Embryonic facial prominence (tissue), 1 donor: ENCODE measurements at regions not wholly inside any gene's neighbourhood (a gene's known extent, or its start where the extent isn't known, plus 50 kb on each side); places are given as distances from the start of the nearest gene placed in this dataset.
"Not testable (repeated sequence)": the region's sequence is repeated elsewhere in the genome, so short reads cannot be mapped to it uniquely, and the experiment has no call there.

Experiments
- DNase-seq: peaks from one replicate; pipeline ENCODE4 v3.0.0-alpha.2; 2016; ENCODE audit errors: extremely low spot score

GRCh38 chr11:81769906-81770305 is 963.8 kb downstream of the FAM181B start:
- DNase-seq = not testable (repeated sequence)

- no peak for DNase-seq
These were observed 976.6 kb downstream of the FAM181B start for GRCh38 chr11:81756864-81757595.

- DNase-seq = no peak
These were observed 984.4 kb downstream of the FAM181B start for GRCh38 chr11:81749245-81749644.

DNA sequence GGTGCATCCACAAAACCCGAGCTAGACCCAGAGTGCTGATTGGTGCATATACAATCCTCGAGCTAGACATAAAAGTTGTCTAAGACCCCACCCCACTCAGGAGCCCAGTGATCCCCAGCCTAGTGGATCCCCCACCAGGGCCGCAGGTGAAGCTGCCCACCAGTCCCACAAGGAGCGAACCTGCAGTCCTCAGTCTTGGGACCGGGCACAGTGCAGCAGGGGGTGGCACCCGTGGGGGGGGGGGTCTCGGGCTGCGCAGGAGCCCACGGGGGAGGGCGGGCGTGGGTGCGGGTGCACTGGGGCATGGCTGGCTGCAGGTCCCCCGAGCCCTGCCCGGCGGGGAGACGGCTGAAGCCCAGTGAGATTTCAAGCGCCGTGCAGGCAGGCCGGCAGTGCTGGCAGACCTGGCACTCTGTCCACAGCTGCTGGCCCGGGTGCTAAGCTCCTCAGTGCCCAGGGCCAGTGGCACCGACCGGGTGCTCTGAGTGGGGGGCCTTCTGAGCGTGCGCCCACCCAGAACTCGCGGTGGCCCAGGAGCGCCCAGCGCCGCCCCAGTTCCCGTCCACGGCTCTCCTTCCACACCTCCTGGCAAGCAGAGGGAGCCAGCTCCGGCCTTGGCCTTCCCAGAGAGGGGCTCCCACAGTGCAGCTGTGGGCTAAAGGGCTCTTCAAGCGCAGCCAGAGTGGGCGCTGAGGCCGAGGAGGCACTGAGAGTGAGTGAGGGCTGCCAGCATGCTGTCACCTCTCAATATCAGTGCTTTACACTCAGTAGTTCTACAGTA is 989.1 kb downstream of the FAM181B start:
- DNase-seq = no peak

DNA sequence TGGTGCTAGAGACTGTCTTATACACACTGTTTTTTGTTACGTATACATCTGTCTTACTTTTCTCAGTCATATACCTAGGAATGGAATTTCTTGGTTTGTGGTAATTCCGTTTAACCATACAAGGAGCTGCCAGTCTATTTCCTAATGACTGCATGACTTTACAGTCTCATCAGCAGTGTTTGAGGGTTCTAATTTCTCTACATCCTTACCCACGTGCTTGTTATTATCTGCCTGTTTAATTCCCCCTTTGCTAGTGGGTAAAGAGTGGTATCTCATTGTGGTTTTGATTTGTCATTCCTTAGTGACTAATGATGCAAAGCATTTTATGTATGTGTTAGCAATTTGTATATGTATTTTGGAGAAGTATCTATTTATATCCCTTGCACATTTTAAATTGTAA is 1008.0 kb downstream of the FAM181B start:
- no peak for DNase-seq

GRCh38 chr11:81717695-81718094 is 1016.0 kb downstream of the FAM181B start:
- no peak for DNase-seq

- DNase-seq = no peak
These were observed 1025.8 kb downstream of the FAM181B start for GRCh38 chr11:81707881-81708280.

DNA sequence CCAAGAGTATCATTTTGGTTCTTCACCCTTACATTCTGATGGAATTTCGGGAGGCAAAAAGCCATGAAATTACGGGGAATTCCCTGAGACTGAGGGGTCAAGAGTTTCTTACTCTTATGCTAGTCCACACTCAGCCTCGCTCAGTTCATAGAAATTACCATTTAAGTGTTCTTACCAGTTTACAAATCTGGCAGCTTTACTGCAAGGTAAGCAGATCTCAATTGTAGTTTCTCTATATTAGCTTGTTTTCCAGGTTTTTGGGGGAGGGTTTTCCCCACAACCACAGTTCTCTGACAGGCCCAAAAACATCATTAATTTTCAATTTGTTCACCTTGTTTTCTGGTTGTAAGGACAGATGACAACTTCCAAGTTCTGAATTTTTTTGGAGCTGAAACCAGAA is 1028.4 kb downstream of the FAM181B start:
- no peak for DNase-seq

DNA sequence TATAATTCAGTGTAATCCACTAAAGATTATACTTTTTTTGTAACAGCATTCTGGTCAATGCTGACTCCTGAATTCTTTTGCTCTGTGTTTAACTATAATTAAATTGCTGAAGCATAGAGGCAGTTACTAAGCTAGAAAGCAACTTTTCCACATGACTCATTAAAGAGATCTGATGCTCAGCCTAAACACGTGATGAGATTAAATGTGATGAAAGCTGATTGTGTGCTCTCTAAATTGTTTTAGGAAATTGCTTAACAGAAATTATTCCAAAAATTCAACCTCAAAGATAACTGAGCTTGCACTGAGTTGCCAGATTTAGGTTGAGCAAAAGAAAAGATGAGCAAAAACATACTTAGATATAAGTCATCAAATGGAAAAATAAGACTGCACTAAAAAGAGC is 1033.6 kb downstream of the FAM181B start:
- DNase-seq = no peak

- no peak for DNase-seq
These were observed 1046.6 kb downstream of the FAM181B start for GRCh38 chr11:81687057-81687456.

DNA sequence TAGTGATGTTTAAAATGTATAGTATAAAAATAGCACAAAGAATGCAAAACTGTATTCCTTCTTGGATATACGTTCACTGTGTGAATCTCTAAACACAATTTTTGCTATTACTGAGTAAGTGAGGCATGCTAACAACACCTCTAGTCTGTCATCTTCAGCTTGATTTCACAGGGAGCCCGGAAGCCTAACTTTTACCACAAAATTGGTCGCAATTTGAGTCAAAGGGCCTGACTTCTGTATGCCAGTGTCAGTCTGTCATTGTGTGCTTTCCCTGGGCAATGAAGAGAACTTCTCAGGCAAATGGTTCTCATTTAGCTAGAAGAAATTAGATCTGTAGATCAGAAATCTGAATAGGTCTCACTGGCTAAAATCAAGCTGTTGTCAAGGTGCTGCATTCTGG is 1059.5 kb downstream of the FAM181B start:
- DNase-seq = no peak

GRCh38 chr11:81673001-81673400 is 1060.7 kb downstream of the FAM181B start:
- DNase-seq = no peak

GRCh38 chr11:81669935-81670543 is 1063.6 kb downstream of the FAM181B start:
- DNase-seq = no peak

DNA sequence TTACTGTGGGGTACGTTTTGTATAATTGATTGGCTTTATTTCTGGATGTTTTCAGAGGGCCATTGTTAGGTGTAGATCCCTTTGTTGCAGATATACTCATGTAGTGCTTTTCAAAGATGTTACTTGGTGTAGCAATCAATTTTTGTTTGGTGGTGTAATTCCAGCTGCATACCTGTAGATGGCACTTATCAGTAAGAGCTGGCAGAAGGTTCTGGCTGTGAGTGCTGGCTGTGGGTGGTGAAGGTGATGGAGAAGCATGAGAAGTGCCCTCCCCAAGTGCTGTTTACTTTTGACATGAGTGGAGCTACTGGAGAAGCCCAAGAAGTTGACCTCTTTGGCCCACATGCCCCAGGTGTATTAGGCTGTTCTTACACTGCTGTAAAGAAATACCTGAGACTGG is 1074.9 kb downstream of the FAM181B start:
- DNase-seq = no peak

GRCh38 chr11:81655351-81655750 is 1078.3 kb downstream of the FAM181B start:
- no peak for DNase-seq

- DNase-seq = no peak
These were observed 1086.3 kb downstream of the FAM181B start for GRCh38 chr11:81647374-81647773.

- DNase-seq = peak; percentile 47
These were observed 1089.3 kb downstream of the FAM181B start for GRCh38 chr11:81644239-81644840.

GRCh38 chr11:81634483-81634882 is 1099.2 kb downstream of the FAM181B start:
- DNase-seq = no peak

DNA sequence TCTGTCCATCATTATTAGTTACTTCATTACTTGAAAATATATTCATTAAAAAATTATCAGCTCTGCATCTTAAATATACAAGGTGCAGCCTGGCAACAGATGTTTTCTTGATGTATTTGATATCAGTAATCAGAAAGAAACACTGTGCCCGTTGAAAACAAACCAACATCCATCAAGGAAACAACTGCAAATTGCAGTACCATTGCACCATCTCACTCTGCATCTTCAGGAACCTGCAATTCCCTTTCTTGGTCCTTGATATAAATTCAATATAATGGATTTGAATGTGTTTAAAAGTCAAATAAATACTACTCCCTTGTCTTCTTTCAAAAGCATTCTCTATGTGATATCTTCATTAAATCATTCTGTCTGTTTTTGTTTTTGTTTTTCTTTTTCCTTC is 1131.2 kb downstream of the FAM181B start:
- DNase-seq = no peak

GRCh38 chr11:81596704-81597103 is 1137.0 kb downstream of the FAM181B start:
- no peak for DNase-seq

DNA sequence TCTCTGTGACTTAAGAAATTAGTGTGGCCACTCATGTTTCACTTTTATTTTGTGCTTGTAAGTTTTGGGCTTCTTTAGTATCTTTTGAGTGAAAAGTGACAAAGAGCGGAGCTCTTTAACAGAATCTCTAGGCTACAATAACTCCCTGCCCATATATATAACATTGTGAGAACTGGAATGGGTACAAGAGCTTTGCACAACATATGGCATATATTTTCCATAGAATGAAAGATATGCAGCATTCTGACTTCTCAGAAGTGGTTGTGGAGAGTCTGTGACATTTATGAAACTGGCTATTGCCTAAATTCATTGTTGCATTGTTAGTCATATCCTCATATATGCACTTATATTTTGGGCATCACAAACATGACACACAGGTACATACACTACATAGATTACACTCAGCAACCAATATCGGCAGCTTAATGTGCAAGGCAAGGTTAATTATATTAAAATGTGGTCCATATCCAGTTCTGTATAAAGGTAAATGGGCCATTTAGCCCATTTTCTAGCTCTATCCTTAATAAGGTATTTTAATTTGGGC is 1148.2 kb downstream of the FAM181B start:
- no peak for DNase-seq

GRCh38 chr11:81579339-81579738 is 1154.3 kb downstream of the FAM181B start:
- DNase-seq = no peak
